ENCODE measurements at regions not wholly inside any gene's neighbourhood (a gene's known extent, or its start where the extent isn't known, plus 50 kb on each side); places are given as distances from the start of the nearest gene placed in this dataset.
"Not testable (repeated sequence)": the region's sequence is repeated elsewhere in the genome, so short reads cannot be mapped to it uniquely, and the experiment has no call there.

DNA sequence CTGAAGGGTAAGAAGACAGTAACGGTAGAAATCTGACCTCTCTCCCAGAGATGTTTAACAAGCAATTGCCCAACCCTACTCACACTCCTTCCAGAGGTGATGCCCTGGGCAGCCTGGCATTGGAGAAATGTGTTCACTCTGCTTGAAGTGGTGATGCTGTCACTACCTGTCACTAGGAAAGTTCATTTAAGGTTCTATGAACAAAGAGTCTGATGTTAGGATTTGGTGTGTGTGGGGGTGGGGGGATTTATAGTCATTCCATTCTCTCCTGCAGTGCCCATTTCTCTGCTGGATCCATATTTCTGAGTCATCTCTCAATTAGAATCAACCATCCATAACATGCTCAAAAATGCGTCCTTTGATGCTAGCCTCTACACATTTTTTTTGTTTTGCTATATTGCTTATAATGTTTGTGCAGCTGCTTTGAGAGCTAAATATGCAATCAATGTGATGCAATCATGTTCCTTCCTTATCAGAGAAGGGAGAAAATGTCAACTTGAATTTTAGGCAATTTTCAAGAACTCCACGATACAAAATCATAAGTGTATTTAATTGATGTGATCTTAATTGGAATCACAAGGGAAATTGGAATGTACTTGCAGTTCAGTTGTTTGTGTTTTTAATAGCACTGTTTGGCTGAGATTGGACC, 173.9 kb downstream of the DUSP10 start:
- DNase-seq, result no peak
- H3K27me3 ChIP-seq, result no peaks in the 10 kb centered on the region
- H3K36me3 ChIP-seq, result no peaks in the 10 kb centered on the region
- no peak overlapping the region for H3K27ac ChIP-seq
- no peaks in the 10 kb centered on the region for H3K9me3 ChIP-seq (replicated peaks)
- peaks cover 5% of the 10 kb centered on the region for H3K4me1 ChIP-seq
- no peak overlapping the region for H3K4me3 ChIP-seq

DNA sequence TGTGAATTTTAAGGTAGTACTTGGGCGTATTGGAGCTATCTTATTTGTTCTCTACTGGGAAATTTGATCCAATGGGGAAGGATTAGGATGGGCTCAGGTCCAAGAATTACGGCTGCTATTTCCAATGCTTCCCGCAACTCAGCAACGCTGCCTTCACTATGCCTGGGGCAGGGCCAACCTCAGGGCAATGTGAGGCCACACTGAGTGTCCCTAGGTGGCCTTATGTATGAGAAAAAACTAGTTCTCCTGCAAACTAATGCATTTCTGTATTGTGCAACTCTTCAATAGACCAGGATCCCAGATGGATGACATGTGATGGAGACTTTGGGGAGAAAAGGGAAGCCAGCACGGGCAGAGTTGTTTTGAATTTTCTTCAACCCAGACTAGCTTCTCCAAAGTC, 168.1 kb downstream of the DUSP10 start:
- Histone ChIP-seq H3K9me3 (replicated peaks) (no peaks in the 10 kb centered on the region), H3K36me3 (no peaks in the 10 kb centered on the region), H3K27me3 (no peaks in the 10 kb centered on the region), H3K27ac (no peak overlapping the region), H3K4me3 (no peak overlapping the region), H3K4me1 (peaks cover 8% of the 10 kb centered on the region; the same call in 1 of the 2 replicates)
- DNase-seq, result peak; percentile 60 to 87

DNA sequence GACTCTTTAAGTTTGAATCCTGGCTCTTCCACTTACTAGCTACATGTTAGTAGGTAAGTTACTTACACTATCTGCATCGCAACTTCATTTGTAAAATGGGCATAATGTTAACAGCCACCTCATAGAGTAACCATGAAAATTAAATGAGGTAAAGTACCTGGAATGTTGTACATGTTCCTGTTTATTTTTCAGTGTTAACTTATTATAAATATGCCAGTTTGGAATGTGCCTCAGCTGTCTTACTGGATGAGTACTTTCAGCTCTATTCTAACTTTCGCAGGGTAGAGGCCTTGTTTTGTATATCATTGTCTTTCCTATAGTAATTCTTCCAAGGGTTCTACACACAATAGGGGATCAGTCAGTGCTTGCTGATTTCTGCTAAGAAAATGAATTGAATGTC, 167.4 kb downstream of the DUSP10 start:
- H3K4me3 ChIP-seq, result no peak overlapping the region
- no peaks in the 10 kb centered on the region for H3K27me3 ChIP-seq
- no peaks in the 10 kb centered on the region for H3K36me3 ChIP-seq
- peaks cover 8% of the 10 kb centered on the region; the same call in 1 of the 2 replicates for H3K4me1 ChIP-seq
- no peak overlapping the region for H3K27ac ChIP-seq
- no peaks in the 10 kb centered on the region for H3K9me3 ChIP-seq (replicated peaks)
- DNase-seq, result no peak

DNA sequence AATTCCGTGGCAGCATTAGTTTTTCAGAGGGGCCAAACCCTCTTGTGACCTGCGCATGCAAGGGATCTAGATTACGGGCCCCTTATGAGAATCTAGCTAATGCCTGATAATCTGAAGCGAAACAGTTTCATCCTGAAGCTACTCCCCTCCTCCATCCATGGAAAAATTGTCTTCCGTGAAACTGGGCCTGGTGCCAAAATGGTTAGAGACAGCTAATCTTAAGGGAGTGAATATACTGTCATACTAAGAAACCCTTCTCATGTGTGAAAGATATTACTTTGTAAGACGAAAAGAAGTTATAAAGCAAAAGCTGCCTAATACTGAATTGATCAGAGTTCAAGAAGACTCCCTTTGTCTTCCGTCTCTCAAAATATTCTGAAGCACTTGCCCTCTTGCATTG, 166.3 kb downstream of the DUSP10 start:
- Histone ChIP-seq H3K27me3 (no peaks in the 10 kb centered on the region), H3K4me1 (peaks cover 8% of the 10 kb centered on the region; the same call in 1 of the 2 replicates), H3K36me3 (no peaks in the 10 kb centered on the region), H3K9me3 (replicated peaks) (no peaks in the 10 kb centered on the region), H3K27ac (no peak overlapping the region), H3K4me3 (no peak overlapping the region)
- peak in 1 of 2 experiments; percentile 24 for DNase-seq

DNA sequence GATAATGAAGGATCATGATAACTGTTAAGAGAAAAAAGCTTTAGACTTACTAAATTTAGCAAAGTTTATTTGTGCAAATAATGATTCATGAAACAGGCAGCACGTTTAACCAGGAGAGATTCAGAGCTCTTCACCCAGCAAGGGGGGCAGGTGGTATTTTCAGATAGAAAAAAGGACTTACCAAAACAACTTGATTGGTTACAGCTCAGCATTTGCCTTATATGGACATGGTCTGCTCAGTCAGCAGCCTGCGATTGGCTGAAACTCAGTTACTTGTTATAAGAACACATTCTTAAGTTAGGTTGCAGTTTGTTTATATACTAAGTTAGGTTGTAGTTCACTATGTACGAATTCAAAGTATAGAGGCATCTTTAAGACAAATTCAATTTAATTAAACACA, 165.6 kb downstream of the DUSP10 start:
- DNase-seq, result peak; percentile 13 to 26
- H3K4me1 ChIP-seq, result peaks cover 8% of the 10 kb centered on the region; the same call in 1 of the 2 replicates
- H3K27ac ChIP-seq, result no peak overlapping the region
- no peaks in the 10 kb centered on the region for H3K9me3 ChIP-seq (replicated peaks)
- no peaks in the 10 kb centered on the region for H3K27me3 ChIP-seq
- no peak overlapping the region for H3K4me3 ChIP-seq
- H3K36me3 ChIP-seq, result no peaks in the 10 kb centered on the region

DNA sequence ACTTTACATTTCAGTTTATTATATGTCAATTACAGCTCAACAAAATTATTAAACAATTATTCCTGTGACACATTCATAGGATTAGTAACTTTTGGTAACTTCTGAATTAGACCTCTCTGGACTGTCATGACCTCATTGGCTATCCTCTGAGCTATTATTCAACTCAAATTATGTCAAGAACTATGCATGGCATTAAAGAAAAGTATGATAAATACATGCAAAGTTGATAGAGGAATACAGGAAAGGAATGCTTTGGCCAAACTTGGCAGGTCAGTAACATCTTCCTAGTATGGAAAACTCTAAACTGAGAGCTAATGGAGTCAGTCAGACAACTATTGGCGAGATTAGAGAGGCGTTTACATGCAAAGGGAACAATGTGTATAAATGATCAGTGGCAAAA, 158.4 kb downstream of the DUSP10 start:
- Histone ChIP-seq H3K4me3 (no peak overlapping the region), H3K27ac (no peak overlapping the region), H3K36me3 (no peaks in the 10 kb centered on the region), H3K4me1 (no peaks in the 10 kb centered on the region), H3K9me3 (replicated peaks) (0 out of 2 replicates have a peak, but pooled peaks cover 3% of the 10 kb centered on the region), H3K27me3 (no peaks in the 10 kb centered on the region)
- DNase-seq, result no peak

DNA sequence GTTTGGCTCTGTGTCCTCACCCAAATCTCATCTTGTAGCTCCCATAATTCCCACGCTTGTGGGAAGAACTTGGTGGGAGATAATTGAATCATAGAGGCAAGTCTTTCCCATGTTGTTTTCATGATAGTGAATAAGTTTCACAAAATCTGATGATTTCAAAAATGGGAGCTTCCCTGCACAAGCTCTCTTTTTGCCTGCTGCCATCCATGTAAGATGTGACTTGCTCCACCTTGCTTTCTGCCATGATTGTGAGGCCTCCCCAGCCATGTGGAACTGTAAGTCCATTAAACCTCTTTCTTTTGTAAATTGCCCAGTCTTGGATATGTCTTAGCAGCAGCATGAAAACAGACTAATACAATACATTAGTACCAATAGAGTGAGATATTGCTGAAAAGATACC, 154.9 kb downstream of the DUSP10 start:
- H3K27ac ChIP-seq; H3K27me3 ChIP-seq; H3K9me3 ChIP-seq (replicated peaks); H3K4me3 ChIP-seq; DNase-seq; H3K4me1 ChIP-seq; H3K36me3 ChIP-seq: not testable (repeated sequence)

DNA sequence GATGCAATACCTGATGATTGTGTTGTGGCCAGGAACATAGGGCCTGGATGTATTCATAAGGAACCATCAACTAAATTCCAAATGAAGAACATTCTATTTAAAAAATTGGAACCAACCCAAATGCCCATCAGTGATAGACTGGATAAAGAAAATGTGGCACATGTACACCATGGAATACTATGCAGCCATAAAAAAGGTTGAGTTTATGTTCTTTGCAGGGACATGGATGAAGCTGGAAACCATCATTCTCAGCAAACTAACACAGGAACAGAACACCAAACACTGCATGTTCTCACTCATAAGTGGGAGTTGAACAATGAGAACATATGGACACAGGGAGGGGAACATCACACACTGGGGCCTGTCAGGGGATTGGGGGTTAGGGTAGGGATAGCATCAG, 150.6 kb downstream of the DUSP10 start:
- not testable (repeated sequence) for H3K27me3 ChIP-seq; H3K36me3 ChIP-seq; H3K27ac ChIP-seq; H3K4me3 ChIP-seq; H3K9me3 ChIP-seq (replicated peaks); H3K4me1 ChIP-seq; DNase-seq

DNA sequence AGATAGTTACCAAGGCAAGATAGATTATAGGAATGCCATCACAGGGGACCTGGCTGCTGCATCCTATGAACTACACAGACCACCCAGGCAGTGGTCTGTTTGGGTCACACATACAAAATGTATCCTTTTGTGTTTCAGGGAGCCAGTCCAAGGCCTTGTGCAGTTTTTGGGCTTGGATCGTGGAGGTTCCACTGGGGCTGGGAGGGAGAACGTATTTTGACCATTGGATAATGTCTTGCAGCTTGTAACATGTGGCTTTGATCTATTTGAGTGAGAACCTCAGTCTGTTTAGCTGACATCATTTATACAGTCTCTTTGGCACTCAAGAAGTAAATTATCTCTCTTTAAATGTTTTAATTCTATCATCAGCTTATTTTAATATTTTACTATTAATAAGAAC, 147.3 kb downstream of the DUSP10 start:
- H3K27me3 ChIP-seq, result no peaks in the 10 kb centered on the region
- H3K9me3 ChIP-seq (replicated peaks), result no peaks in the 10 kb centered on the region
- no peak for DNase-seq
- H3K4me1 ChIP-seq, result no peaks in the 10 kb centered on the region; the same call in 1 of the 2 replicates
- no peak overlapping the region for H3K4me3 ChIP-seq
- H3K27ac ChIP-seq, result no peak overlapping the region
- no peaks in the 10 kb centered on the region for H3K36me3 ChIP-seq

DNA sequence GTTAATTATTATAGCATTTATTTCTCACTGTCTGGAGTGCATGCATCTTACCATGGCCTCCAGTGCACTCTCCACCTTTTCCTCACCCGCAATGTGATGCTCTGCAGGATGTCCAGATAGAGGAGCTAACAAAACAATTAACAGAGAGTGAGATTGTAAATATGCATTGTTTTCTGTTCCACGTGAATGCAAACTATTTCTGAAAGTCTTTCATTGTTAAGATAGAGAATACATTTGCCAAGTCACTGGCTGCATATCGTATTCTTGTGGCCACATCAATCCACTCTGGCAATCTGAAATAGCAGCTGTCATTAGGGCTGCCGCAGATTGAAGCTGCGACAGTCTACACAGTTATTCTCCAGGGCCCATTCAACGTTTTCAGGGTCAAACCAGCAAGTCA, 143.8 kb downstream of the DUSP10 start:
- Histone ChIP-seq H3K4me1 (no peaks in the 10 kb centered on the region; the same call in 1 of the 2 replicates), H3K4me3 (no peak overlapping the region), H3K9me3 (replicated peaks) (no peaks in the 10 kb centered on the region), H3K27me3 (no peaks in the 10 kb centered on the region), H3K36me3 (no peaks in the 10 kb centered on the region), H3K27ac (no peak overlapping the region)
- no peak for DNase-seq

DNA sequence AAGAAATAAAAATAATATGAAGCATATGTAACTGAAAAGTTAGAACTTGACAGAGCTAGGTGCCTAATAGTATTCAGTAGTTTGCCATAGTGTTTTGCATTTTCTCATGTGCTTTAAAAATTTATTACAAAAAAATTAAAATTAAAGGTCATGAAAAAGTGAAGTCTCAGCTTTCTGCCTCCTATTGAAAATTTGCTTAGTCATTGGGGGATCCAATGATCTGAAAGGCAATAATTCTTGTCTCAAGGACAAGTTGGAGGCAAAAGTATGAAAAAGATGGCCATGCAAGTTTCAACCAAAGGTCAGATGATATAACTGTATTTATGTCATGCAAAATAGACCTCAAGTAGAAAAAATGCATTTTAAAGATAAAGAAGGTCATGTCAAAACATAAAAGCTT, 140.7 kb downstream of the DUSP10 start:
- Histone ChIP-seq H3K4me1 (no peaks in the 10 kb centered on the region), H3K36me3 (no peaks in the 10 kb centered on the region), H3K27me3 (no peaks in the 10 kb centered on the region), H3K27ac (no peak overlapping the region), H3K4me3 (no peak overlapping the region), H3K9me3 (replicated peaks) (no peaks in the 10 kb centered on the region; the same call in 1 of the 2 replicates)
- DNase-seq, result no peak

DNA sequence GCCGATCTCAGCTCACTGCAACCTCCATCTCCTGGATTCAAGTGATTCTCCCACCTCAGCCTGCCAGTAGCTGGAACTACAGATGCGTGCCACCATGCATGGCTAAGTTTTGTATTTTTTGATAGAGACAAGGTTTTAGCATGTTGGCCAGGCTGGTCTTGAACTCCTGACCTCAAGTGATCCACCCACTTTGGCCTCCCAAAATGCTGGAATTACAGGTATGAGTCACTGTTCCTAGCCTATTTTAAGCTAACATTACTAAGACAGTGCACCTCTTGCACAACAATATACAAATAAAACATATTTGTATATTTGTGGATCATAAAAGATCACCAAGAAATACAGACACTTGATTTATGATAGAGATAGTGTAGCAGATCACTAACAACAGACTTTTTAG, 139.1 kb downstream of the DUSP10 start:
- Histone ChIP-seq H3K27me3 (no peaks in the 10 kb centered on the region), H3K36me3 (no peaks in the 10 kb centered on the region), H3K27ac (no peak overlapping the region), H3K4me1 (no peaks in the 10 kb centered on the region), H3K4me3 (no peak overlapping the region), H3K9me3 (replicated peaks) (no peaks in the 10 kb centered on the region; the same call in 1 of the 2 replicates)
- no peak for DNase-seq

DNA sequence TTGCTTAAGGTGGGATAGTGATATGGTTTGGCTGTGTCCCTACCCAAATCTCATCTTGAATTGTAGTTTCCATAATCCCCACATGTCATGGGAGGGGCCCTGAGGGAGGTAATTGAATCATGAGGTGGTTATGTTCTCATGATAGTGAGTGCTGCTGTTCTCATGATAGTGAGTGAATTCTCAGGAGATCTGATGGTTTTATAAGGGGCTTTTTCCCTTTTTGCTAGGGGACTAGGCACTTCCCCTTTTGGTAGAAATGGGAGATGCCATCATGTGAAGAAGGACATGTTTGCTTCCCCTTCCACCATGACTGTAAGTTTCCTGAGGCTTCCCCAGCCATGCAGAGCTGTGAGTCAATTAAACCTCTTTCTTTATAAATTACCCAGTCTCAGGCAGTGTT, 137.5 kb downstream of the DUSP10 start:
- H3K9me3 ChIP-seq (replicated peaks); H3K36me3 ChIP-seq; H3K4me1 ChIP-seq; H3K27me3 ChIP-seq; DNase-seq; H3K27ac ChIP-seq; H3K4me3 ChIP-seq: not testable (repeated sequence)

DNA sequence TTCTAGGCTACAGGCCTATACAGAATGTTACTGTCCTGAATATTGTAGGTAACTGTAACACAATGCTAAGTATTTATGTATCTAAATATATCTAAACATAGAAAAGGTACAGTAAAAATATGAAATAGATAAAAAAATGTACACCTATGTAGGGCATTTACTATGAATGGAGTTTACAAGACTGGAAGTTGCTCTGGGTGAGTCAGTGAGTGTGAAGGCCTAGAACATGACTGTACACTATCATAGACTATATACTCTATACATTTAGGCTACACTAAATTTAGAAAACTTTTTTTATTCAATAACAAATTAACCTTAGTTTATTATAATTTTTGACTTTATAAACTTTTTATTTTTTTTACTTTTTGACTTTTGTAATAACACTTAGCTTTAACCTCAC, 136.9 kb downstream of the DUSP10 start:
- Histone ChIP-seq H3K9me3 (replicated peaks) (no peaks in the 10 kb centered on the region; the same call in 1 of the 2 replicates), H3K4me3 (no peak overlapping the region), H3K27me3 (no peaks in the 10 kb centered on the region), H3K27ac (no peak overlapping the region), H3K4me1 (no peaks in the 10 kb centered on the region), H3K36me3 (no peaks in the 10 kb centered on the region)
- DNase-seq, result no peak

DNA sequence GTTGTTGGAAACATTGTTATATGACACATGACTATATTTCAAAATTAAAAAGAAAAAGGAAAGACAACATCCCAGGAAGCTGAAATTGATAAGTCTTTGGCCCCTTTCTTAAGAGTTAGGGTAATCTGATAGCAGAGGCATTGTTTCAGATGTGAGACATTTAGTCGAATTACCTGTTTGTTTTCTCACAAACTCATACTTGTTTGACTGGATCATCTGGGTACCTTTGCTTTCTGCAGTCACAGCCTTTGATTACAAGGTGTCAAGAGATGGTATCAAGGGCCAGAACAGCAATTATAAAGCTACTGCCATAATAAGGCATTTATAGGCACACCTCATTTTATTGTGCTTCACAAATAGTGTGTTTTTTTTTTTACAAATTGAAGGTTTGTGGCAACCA, 136.3 kb downstream of the DUSP10 start:
- Histone ChIP-seq H3K4me1 (no peaks in the 10 kb centered on the region), H3K36me3 (no peaks in the 10 kb centered on the region), H3K27ac (no peak overlapping the region), H3K27me3 (no peaks in the 10 kb centered on the region), H3K4me3 (no peak overlapping the region), H3K9me3 (replicated peaks) (no peaks in the 10 kb centered on the region; the same call in 1 of the 2 replicates)
- no peak for DNase-seq

DNA sequence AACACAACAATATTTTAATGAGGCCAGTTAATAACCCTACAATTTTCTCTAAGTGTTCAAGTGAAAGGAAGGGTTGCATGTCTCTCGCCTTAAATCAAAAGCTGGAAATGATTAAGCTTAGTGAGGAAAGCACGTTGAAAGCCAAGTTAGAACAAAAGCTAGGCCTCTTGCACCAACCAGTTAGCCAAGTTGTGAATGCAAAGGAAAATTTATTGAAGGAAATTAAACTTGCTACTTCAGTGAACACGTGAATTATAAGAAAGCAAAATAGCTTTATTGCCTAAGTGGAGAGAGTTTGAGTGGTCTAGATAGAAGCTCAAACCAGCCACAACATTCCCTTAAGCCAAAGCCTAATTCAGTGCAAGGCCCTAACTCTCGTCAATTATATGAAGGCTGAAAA, 135.6 kb downstream of the DUSP10 start:
- Histone ChIP-seq H3K27ac (no peak overlapping the region), H3K9me3 (replicated peaks) (no peaks in the 10 kb centered on the region; the same call in 1 of the 2 replicates), H3K4me1 (no peaks in the 10 kb centered on the region), H3K27me3 (no peaks in the 10 kb centered on the region), H3K36me3 (no peaks in the 10 kb centered on the region), H3K4me3 (no peak overlapping the region)
- no peak for DNase-seq
